Aorta (tissue), 5 donors: ENCODE measurements at regions not wholly inside any gene's neighbourhood (a gene's known extent, or its start where the extent isn't known, plus 50 kb on each side); places are given as distances from the start of the nearest gene placed in this dataset.
"Not testable (repeated sequence)": the region's sequence is repeated elsewhere in the genome, so short reads cannot be mapped to it uniquely, and the experiment has no call there.

Source experiments
- ATAC-seq: fragments of 200-7000 bp; cut with Tn5 transposase; one replicate; pipeline ENCODE4 v1.9.1; 2022; ENCODE audit warnings: moderate library complexity; ENCODE audit not compliant: low FRiP score
- DNase-seq, 2 donors: peaks; one replicate each; pipeline ENCODE4 v3.0.0-alpha.2; 2020
- H3K27ac ChIP-seq, 2 donors: one replicate each; pipeline ENCODE4 v1.5.1; 2013; ENCODE audit warnings: low read length in 2 of 2, mild to moderate bottlenecking in 2 of 2, moderate library complexity in 2 of 2, control low read depth in 1 of 2, inconsistent platforms in 1 of 2, low read depth in 1 of 2
- H3K27me3 ChIP-seq, 2 donors: one replicate each; pipeline ENCODE4 v1.6.1; 2013; ENCODE audit warnings: control low read depth in 1 of 2, low read length in 1 of 2, mild to moderate bottlenecking in 1 of 2, moderate library complexity in 1 of 2; ENCODE audit not compliant: insufficient read depth in 2 of 2, control insufficient read depth in 1 of 2
- H3K36me3 ChIP-seq, 2 donors: one replicate each; pipeline ENCODE4 v1.6.1; 2013; ENCODE audit warnings: control low read depth in 1 of 2, low read length in 1 of 2, mild to moderate bottlenecking in 1 of 2; ENCODE audit not compliant: insufficient read depth in 2 of 2, control insufficient read depth in 1 of 2
- H3K4me1 ChIP-seq, 2 donors: one replicate each; pipeline ENCODE4 v1.6.1; 2013; ENCODE audit warnings: low read length in 2 of 2, control low read depth in 1 of 2, mild to moderate bottlenecking in 1 of 2, moderate library complexity in 1 of 2; ENCODE audit not compliant: insufficient read depth in 2 of 2, control insufficient read depth in 1 of 2
- H3K4me3 ChIP-seq, 2 donors: one replicate each; pipeline ENCODE4 v1.5.1; 2013; ENCODE audit warnings: low read length in 2 of 2, control low read depth in 1 of 2, mild to moderate bottlenecking in 1 of 2
- H3K9me3 ChIP-seq: one replicate; pipeline ENCODE4 v1.6.1; 2013; ENCODE audit warnings: mild to moderate bottlenecking, low read length; ENCODE audit not compliant: control insufficient read depth
- WGBS, 2 donors: extraction: QIAGEN DNeasy Blood & Tissue Kit; methylation state at CpG; one replicate each; pipeline ENCODE4 v1.1.7; 2013; 5-methylcytosine and 5-hydroxymethylcytosine counted together
- intact Hi-C, 2 donors: fragments of 100-400 bp; cut with DNase I; formaldehyde crosslinking; loops; one replicate each; pipeline versions ENCODE4 v1.14.2 to v1.15.0; 2022
- donor health status: healthy with polysubstance abuse.
- donor health status: Bipolar disorder and iron deficiency.
- donor health status: DM: no; HTN: no; CAD: no.
- donor health status: DM: no; HTN: no; CAD: no.
- donor health status: DM: yes; HTN: yes; CAD: no.

- WGBS, 2 donors: 29 to 45% methylated on average over 7 of the region's 7 CpGs
- no peaks in the 10 kb centered on the region for H3K36me3 ChIP-seq
- no peak overlapping the region for H3K27ac ChIP-seq
- H3K4me1 ChIP-seq: no peaks in the 10 kb centered on the region
- peaks cover 2% of the 10 kb centered on the region for H3K9me3 ChIP-seq
- intact Hi-C loops: no loop called here
- DNase-seq (no peak), ATAC-seq (no peak)
- H3K4me3 ChIP-seq: no peak overlapping the region
- H3K27me3 ChIP-seq: peaks cover 0 to 3% of the 10 kb centered on the region in 2 donors
Observed at GRCh38 chr2:133675-134593, 87.6 kb upstream of the FAM110C start.

DNA sequence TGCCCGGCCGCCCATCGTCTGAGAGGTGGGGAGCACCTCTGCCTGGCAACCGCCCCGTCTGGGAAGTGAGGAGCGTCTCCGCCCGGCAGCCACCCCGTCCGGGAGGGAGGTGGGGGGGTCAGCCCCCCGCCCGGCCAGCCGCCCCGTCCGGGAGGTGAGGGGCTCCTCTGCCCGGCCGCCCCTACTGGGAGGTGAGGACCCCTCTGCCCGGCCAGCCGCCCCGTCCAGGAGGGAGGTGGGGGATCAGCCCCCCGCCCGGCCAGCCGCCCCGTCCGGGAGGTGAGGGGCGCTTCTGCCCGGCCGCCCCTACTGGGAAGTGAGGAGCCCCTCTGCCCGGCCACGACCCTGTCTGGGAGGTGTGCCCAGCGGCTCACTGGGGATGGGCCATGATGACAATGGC lies 80.5 kb upstream of the FAM110C start:
- H3K4me3 ChIP-seq, DNase-seq, H3K27me3 ChIP-seq, H3K27ac ChIP-seq, H3K9me3 ChIP-seq, ATAC-seq, intact Hi-C loops, H3K36me3 ChIP-seq, H3K4me1 ChIP-seq: not testable (repeated sequence)
- WGBS, 2 donors: 96 to 97% methylated on average over 10 to 31 of the region's 31 CpGs

GRCh38 chr2:124241-124880 lies 78.1 kb upstream of the FAM110C start:
- Histone ChIP-seq H3K27ac (no peak overlapping the region), H3K36me3 (no peaks in the 10 kb centered on the region), H3K4me3 (no peak overlapping the region), H3K27me3 (no peaks in the 10 kb centered on the region), H3K4me1 (no peaks in the 10 kb centered on the region), H3K9me3 (peaks cover 1% of the 10 kb centered on the region)
- intact Hi-C loops: no loop called here
- ATAC-seq (no peak), DNase-seq (no peak)
- 38% methylated on average over 3 of the region's 3 CpGs for WGBS, 2 donors

- 89 to 93% methylated on average over 2 of the region's 2 CpGs for WGBS, 2 donors
- no peaks in the 10 kb centered on the region for H3K4me1 ChIP-seq
- no peak for DNase-seq
- no peaks in the 10 kb centered on the region for H3K36me3 ChIP-seq
- intact Hi-C loops: no loop called here
- no peak for ATAC-seq
- no peak overlapping the region for H3K4me3 ChIP-seq
- H3K9me3 ChIP-seq: no peaks in the 10 kb centered on the region
- no peaks in the 10 kb centered on the region for H3K27me3 ChIP-seq
- no peak overlapping the region for H3K27ac ChIP-seq
Observed at GRCh38 chr2:116953-117352, 70.6 kb upstream of the FAM110C start.

GRCh38 chr2:115303-115702 lies 69.0 kb upstream of the FAM110C start:
- DNase-seq (no peak), ATAC-seq (no peak)
- no peaks in the 10 kb centered on the region for H3K9me3 ChIP-seq
- H3K4me1 ChIP-seq: no peaks in the 10 kb centered on the region
- H3K27me3 ChIP-seq: no peaks in the 10 kb centered on the region
- intact Hi-C loops: no loop called here
- H3K27ac ChIP-seq: no peak overlapping the region
- H3K4me3 ChIP-seq: no peak overlapping the region
- no peaks in the 10 kb centered on the region for H3K36me3 ChIP-seq
- 26 to 31% methylated on average over 3 of the region's 3 CpGs for WGBS, 2 donors

- no peaks in the 10 kb centered on the region for H3K4me1 ChIP-seq
- no peaks in the 10 kb centered on the region for H3K36me3 ChIP-seq
- ATAC-seq (no peak), DNase-seq (no peak)
- intact Hi-C loops: no loop called here
- no peak overlapping the region for H3K27ac ChIP-seq
- H3K27me3 ChIP-seq: no peaks in the 10 kb centered on the region
- H3K4me3 ChIP-seq: no peak overlapping the region
- H3K9me3 ChIP-seq: no peaks in the 10 kb centered on the region
- WGBS, 2 donors: 51 to 55% methylated on average over 8 of the region's 8 CpGs
Observed at GRCh38 chr2:114616-115015, 68.3 kb upstream of the FAM110C start.

GRCh38 chr2:109998-110397 lies 63.7 kb upstream of the FAM110C start:
- peaks cover 13% of the 10 kb centered on the region for H3K9me3 ChIP-seq
- intact Hi-C loops: no loop called here
- no peak overlapping the region for H3K27ac ChIP-seq
- peaks cover 0 to 2% of the 10 kb centered on the region in 2 donors for H3K27me3 ChIP-seq
- DNase-seq (no peak), ATAC-seq (no peak)
- no peak overlapping the region for H3K4me3 ChIP-seq
- no peaks in the 10 kb centered on the region for H3K36me3 ChIP-seq
- H3K4me1 ChIP-seq: no peaks in the 10 kb centered on the region
- 18 to 33% methylated on average over 1 of the region's 1 CpG for WGBS, 2 donors

- intact Hi-C loops: no loop called here
- ATAC-seq: no peak
Observed at GRCh38 chr2:108920-109809, 62.9 kb upstream of the FAM110C start.

More at GRCh38 chr2:108920-109809, 62.9 kb upstream of the FAM110C start:
- H3K36me3 ChIP-seq: no peaks in the 10 kb centered on the region
- peaks cover 0 to 2% of the 10 kb centered on the region in 2 donors for H3K27me3 ChIP-seq
- WGBS, 2 donors: 61 to 64% methylated on average over 5 of the region's 5 CpGs
- peaks cover 13% of the 10 kb centered on the region for H3K9me3 ChIP-seq
- no peaks in the 10 kb centered on the region for H3K4me1 ChIP-seq
- no peak for DNase-seq
- H3K27ac ChIP-seq: no peak overlapping the region
- no peak overlapping the region for H3K4me3 ChIP-seq
